DMS153 treated with DMSO at 0.1 percent for 48 hours (cell line): ENCODE measurements at regions not wholly inside any gene's neighbourhood (a gene's known extent, or its start where the extent isn't known, plus 50 kb on each side); places are given as distances from the start of the nearest gene placed in this dataset.
"Not testable (repeated sequence)": the region's sequence is repeated elsewhere in the genome, so short reads cannot be mapped to it uniquely, and the experiment has no call there.

ENCODE experiments used
- DNase-seq: peaks from one replicate; lab custom pipeline; 2025; ENCODE audit not compliant: unreplicated experiment; lab: John Stamatoyannopoulos, UW

DNA sequence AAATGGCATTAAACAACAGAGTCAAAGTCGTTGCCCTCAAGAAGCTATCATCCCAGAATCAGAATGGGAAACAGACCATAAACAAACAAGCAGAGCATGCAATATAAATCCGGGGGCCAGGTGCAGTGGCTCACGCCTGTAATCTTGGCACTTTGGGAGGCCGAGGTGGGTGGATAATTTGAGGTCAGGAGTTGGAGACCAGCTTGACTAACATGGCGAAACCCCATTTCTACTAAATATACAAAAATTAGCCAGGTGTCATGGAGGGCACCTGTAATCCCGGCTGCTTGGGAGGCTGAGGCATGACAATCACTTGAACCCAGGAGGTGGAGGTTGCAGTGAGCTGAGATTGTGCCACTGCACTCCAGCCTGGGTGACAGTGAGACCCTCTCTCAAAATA lies 249.8 kb downstream of the CYRIA start:
- DNase-seq, result not testable (repeated sequence)

- no peak for DNase-seq
Observed at GRCh38 chr2:16413947-16414346, 251.7 kb downstream of the CYRIA start.

- no peak for DNase-seq
Observed at GRCh38 chr2:16413285-16413684, 252.3 kb downstream of the CYRIA start.

DNA sequence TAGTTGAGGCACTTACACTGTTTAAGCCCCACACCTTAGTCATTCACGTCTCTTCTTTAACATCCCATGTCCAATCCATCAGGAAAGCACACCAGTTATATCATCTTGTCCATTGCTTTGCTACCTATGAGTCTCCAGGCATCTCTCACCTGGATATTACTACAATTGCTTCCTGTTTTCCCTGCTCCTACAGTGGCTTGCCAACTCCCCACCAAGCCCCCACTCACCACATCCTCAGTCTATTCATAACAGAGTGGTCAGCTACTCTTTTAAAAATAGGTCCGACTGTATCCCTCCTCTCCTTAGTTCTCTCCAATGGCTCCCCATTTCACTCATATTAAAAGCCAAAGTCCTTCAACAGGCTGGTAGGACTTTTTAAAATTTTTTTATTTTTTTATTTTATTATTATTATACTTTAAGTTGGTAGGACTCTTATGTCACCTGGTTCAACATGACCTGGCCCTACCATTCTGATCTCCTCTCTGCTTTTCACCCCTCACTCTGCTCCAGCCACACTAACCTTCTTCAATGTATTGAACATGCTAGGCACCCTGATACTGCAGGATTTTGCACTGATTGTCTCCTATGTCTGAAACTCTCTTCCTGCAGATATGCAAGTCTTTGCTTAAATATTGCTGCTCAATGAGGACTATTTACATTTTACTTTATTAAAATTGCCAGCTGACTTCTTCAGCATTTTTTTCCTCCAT lies 253.2 kb downstream of the CYRIA start:
- DNase-seq, result no peak

DNA sequence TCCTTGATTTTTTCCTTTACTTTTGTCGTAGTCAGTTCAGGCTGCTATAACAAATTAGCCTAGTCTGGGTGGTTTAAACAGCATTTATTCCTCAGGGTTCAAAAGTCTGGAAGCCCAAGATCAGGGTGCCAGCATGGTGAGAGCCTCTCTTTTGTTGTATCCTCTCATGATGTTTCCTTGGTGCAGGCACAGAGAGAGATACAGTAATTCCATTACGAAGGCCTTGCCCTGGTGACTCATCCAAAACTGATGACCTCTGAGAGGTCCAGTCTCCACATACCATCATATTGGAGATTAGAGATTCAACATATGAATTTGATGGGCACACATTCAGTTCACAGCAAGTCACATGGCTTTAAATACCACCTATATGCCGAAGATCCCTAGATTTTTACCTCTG lies 253.8 kb downstream of the CYRIA start:
- DNase-seq, result no peak

DNA sequence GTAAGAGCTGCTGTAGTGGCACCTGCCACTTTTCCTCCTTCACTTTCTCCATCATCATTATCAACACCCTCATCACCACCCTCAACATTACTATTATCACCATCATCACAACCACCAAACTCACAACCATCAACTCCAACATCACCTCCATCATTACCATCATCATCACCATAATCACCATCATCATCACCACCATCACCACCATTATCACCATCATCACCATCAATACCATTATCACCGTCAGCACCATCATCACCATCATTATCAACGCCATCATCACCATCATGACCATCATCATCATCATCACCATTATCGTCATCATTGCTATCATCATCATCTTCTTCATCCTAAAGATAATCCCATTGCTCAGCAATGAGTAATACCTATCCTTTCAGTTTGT lies 255.8 kb downstream of the CYRIA start:
- no peak for DNase-seq

DNA sequence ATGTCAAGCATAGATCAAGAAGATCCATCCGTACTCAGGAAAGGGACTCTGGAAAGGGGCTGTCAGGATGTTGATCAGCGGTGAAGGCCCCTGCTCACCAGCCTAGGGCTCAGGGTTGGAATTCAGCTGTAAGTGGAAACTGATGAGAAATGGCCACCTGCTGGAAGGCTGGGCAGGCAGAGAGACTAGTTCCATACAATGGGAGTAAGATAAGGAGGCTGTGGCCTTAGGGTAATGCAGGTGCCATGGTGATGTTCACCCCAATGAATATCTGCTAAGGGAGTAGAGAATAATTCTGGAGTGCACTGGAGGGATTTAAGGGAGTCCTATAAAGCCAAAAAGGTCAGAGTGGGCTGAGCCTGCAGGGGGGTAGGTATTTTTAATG lies 256.6 kb downstream of the CYRIA start:
- DNase-seq, result no peak

- no peak for DNase-seq
Observed at GRCh38 chr2:16408331-16409005, 257.2 kb downstream of the CYRIA start.

GRCh38 chr2:16407358-16407757 lies 258.3 kb downstream of the CYRIA start:
- no peak for DNase-seq

DNA sequence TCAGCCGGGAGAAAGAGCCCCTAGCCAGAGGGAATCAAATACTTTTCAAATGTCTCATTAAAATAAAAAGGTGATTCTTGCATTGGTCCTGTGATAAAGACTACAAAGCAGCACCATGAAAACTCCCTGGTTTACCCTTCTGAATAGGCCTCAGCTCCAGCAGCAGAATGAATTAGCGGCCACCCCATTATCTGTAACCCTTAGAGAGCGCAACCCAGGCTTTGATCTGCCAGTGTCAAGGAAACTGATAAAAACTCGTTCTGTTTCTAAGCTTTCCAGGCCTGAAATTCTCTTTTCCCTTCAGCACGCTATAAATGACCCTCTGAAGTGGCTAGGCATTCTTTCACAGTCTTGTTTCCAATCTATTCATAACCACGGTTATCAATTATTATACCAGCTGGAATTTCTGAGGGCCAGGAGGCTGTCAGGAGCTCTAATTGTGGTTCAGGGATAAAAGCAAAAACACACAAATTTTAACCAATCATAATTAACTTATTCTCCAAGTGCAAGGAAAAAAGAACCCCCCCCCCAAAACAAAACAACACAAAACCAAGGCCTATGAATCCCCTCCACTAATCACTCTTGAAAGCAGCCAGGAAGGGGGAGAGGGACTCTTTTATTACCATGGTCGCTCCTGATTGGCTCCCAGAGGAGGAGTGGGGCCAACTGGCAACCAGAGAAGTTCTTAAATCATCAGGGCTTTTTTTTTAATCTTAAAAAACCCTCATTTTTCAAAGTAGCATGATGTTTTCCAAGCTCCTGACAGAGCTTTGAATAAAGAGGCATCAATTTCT lies 258.9 kb downstream of the CYRIA start:
- DNase-seq, result no peak

DNA sequence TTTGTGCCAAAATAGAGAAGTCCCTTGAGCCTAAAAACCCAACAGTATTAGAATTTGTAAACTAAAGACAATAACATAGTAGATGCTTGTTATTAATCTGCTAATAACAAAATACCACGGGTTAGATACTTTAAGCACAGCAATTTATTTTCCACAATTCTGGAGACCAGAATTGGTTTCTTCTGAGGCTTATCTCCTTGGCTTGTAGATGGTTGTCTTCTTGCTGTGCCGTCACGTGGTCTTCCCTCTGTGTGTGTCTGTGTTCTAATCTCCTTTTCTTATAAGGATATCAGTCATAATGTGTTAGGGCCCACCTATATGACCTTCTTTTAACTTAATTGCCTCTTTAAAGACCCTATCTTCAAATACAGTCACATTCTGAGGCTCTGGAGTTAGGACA lies 260.1 kb downstream of the CYRIA start:
- no peak for DNase-seq

DNA sequence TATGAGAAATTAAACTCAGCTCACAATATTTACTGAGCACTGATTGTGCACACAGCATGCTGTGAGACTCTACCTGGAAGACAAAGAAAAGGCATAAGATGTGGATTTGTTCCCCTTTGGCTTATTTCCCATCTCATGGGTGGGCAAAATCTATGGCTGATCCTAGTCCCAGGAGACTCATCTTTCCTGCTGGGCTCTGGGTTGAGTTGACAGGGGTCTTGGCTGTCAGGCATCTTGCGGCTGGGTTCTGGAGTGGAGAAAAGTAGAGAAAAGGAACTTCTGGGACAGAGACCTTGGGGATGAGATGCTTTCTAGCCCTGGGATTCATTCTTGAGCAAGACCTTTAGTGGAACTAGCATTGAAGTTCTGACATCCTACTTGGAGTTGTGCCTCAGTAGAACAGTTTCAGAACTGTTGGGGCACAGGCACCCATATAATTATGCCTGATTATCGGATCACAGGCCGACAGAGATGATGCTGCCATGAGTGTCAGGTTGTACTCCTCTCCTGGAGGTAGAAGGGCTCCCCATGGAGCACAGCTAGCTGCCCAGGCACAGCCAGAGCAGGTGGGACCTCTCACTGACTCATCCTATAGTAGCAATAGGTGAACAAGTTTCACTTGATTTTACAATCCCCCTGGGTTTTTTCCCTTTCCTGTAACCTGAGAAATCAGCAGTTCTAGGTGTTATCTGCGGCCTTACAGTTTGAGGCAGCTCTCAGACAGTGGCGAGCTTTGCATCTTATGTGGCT lies 260.9 kb downstream of the CYRIA start:
- no peak for DNase-seq

GRCh38 chr2:16404146-16404545 lies 261.5 kb downstream of the CYRIA start:
- DNase-seq, result no peak

GRCh38 chr2:16402891-16403290 lies 262.7 kb downstream of the CYRIA start:
- no peak for DNase-seq

GRCh38 chr2:16401761-16402300 lies 263.8 kb downstream of the CYRIA start:
- DNase-seq, result no peak

DNA sequence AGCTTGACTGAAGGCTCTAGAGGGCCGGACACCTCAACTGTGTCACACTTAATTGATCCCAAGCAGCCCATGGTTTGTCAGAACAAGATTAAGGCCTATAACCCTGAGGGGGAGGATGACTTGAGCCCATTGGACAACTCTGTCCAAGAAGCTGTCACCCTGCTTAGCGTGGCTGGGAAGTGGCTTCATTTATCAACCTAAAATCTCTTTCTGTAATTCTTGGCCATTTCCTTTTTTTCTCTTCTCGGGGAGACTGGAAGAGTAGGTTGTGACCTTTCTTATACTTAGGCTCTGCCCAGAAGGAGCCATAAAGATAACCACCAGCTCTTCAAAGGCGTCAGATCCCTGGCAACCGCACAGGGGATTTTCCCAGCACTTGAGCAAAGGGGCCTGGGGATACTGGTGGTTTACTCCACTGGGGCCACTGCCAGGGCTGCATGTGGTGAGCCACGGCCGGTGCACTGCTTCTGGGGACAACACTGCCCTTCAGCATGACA lies 265.5 kb downstream of the CYRIA start:
- DNase-seq, result no peak

DNA sequence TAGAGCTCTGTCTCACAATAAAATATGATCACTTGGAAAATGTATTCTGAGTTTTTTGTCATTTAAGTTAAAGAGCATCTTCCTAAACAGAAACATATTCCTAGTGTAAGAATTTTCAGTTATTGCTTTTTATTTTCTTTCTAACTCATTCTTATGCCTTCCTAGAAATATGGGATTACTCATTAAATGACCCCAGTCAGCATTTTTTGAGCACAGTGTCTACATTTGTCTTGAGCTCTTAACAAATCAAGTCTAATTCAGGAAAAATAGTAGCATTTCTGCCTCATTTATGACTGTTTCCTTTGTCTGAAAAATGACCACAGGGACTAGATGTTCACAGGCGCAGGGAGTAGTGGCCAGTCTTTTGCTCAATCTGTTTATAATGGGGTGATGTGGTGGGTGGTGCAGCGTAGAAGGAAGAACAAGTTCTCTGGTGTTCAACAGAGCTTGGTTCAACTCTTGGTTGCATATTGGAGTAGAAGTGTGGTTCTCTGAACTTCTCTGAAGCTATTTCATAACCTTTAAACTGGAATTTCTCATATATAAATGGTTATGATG lies 267.1 kb downstream of the CYRIA start:
- DNase-seq, result no peak

- no peak for DNase-seq
Observed at GRCh38 chr2:16397681-16398475, 267.8 kb downstream of the CYRIA start.

DNA sequence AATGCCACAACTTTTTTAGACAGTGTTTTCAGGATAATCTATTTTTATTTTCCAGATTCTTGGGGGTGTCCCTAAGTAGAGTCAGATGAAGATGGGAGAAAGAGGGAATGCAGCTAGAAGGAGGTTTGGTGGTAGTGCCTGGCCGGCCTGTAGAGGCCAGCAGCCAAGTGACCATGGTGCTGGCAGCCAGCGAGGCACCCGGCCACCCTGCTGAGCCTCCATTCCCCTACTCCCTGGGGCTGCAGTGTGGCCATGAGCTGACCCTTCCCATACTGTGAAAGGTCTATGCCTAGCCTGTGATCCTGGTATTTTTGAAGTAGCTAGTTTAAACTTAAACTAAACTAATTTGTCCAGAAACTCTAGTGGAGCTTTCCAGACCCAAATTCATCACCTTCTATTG lies 268.6 kb downstream of the CYRIA start:
- DNase-seq, result no peak

- DNase-seq, result no peak
Observed at GRCh38 chr2:16396171-16396570, 269.5 kb downstream of the CYRIA start.
